ENCODE measurements at regions not wholly inside any gene's neighbourhood (a gene's known extent, or its start where the extent isn't known, plus 50 kb on each side); places are given as distances from the start of the nearest gene placed in this dataset.

- ATAC-seq (no peak), DNase-seq (ENCODE audit: low read depth in 1 of 2, low spot score in 1 of 2) (no peak), FAIRE-seq (no peak)
- POLR2A ChIA-PET: no interaction called here
- Histone ChIP-seq H3K4me3 (no peak overlapping the region), H3K9me3 (peaks cover 9% of the 10 kb centered on the region; the same call in 2 of the 3 replicates), H3K4me2 (no peak overlapping the region), H3K27ac (no peak overlapping the region), H3K4me1 (no peaks in the 10 kb centered on the region)
- CTCF ChIA-PET: no interaction called here
- TF ChIP-seq HES2 (IDR thresholded peaks at IDR 0.05): no peak
- TF ChIP-seq ZNF302 (CRISPR knock-in tag; IDR thresholded peaks at IDR 0.05): no peak
- no peak for TF ChIP-seq MAZ (IDR thresholded peaks at IDR 0.05; ENCODE audit: borderline replicate concordance, low read depth, low read length)
- no peak for TF ChIP-seq HOXA7 (CRISPR knock-in tag; IDR thresholded peaks at IDR 0.05)
- TF ChIP-seq HOXB13 (CRISPR knock-in tag; IDR thresholded peaks at IDR 0.05; ENCODE audit: low read depth): no peak
- no peak for TF ChIP-seq RFX5 (IDR thresholded peaks at IDR 0.05)
- 0% methylated on average over 1 of the region's 1 CpG for WGBS (ENCODE audit: missing lambda C conversion rate)
These were observed 65.7 kb upstream of the PROK2 start for GRCh38 chr3:71850654-71851053.

GRCh38 chr3:71849681-71850080, 64.7 kb upstream of the PROK2 start:
- no peak for FAIRE-seq
- H3K4me3 ChIP-seq: no peak overlapping the region
- ChIA-PET CTCF (no interaction called here), POLR2A (no interaction called here)
- no peak overlapping the region for H3K27ac ChIP-seq
- no peaks in the 10 kb centered on the region for H3K4me1 ChIP-seq
- no peak for DNase-seq (ENCODE audit: low read depth in 1 of 2, low spot score in 1 of 2)
- no peak for ATAC-seq
- no peak overlapping the region for H3K4me2 ChIP-seq
- TF ChIP-seq ATOH8 (CRISPR knock-in tag; IDR thresholded peaks at IDR 0.05; ENCODE audit: low read depth): no peak
- no peak for TF ChIP-seq MYC (IDR thresholded peaks at IDR 0.05; ENCODE audit: borderline replicate concordance, low read length)
- TF ChIP-seq KDM1A (IDR thresholded peaks at IDR 0.05; ENCODE audit: low read depth): no peak
- TF ChIP-seq PHF8 (IDR thresholded peaks at IDR 0.05; ENCODE audit: borderline replicate concordance, low read depth): no peak
- TF ChIP-seq NPAS2 (CRISPR knock-in tag; IDR thresholded peaks at IDR 0.05; ENCODE audit: borderline replicate concordance): no peak
- TF ChIP-seq FOXS1 (CRISPR knock-in tag; IDR thresholded peaks at IDR 0.05): no peak
- H3K9me3 ChIP-seq: peaks cover 9% of the 10 kb centered on the region; the same call in 2 of the 3 replicates

- CTCF ChIA-PET: interaction anchor here (1.3 kb wide), 2 partner anchors 27 to 42 kb away, joined by 3 read pairs; no protein-coding TSS in a partner anchor
- FAIRE-seq (no peak), ATAC-seq (no peak), DNase-seq (ENCODE audit: low read depth in 1 of 2, low spot score in 1 of 2) (no peak)
- 2% methylated on average over 4 of the region's 4 CpGs for WGBS (ENCODE audit: missing lambda C conversion rate)
- H3K27ac ChIP-seq: no peak overlapping the region
- POLR2A ChIA-PET: no interaction called here
- no peaks in the 10 kb centered on the region for H3K4me1 ChIP-seq
- H3K4me3 ChIP-seq: no peak overlapping the region
- H3K4me2 ChIP-seq: no peak overlapping the region
- peaks cover 9% of the 10 kb centered on the region; the same call in 2 of the 3 replicates for H3K9me3 ChIP-seq
- TF ChIP-seq ZSCAN20 (CRISPR knock-in tag; IDR thresholded peaks at IDR 0.05) (no peak), EP300 (IDR thresholded peaks at IDR 0.05) (no peak), RNF2 (IDR thresholded peaks at IDR 0.05; ENCODE audit: borderline replicate concordance, low read depth) (no peak), JUNB (IDR thresholded peaks at IDR 0.05) (no peak), USF2 (IDR thresholded peaks at IDR 0.05) (no peak), MAFK (IDR thresholded peaks at IDR 0.05; ENCODE audit: partially characterized antibody) (no peak), ZNF302 (CRISPR knock-in tag; IDR thresholded peaks at IDR 0.05) (no peak), REST (IDR thresholded peaks at IDR 0.05) (no peak), RFX5 (IDR thresholded peaks at IDR 0.05) (no peak), SREBF2 (IDR thresholded peaks at IDR 0.05) (no peak), NPAS2 (CRISPR knock-in tag; IDR thresholded peaks at IDR 0.05; ENCODE audit: borderline replicate concordance) (no peak), EHF (CRISPR knock-in tag; IDR thresholded peaks at IDR 0.05) (no peak), RARB (CRISPR knock-in tag; IDR thresholded peaks at IDR 0.05) (no peak), ZFP36 (IDR thresholded peaks at IDR 0.05; ENCODE audit: borderline replicate concordance, partially characterized antibody) (no peak), SMC3 (IDR thresholded peaks at IDR 0.05) (no peak), FOSL2 (IDR thresholded peaks at IDR 0.05) (no peak), FOSL2 (CRISPR knock-in tag; IDR thresholded peaks at IDR 0.05) (no peak), FOSB (CRISPR knock-in tag; IDR thresholded peaks at IDR 0.05) (no peak), HOXA7 (CRISPR knock-in tag; IDR thresholded peaks at IDR 0.05) (no peak), POLR2AphosphoS2 (conservative IDR thresholded peaks at IDR 0.05; ENCODE audit: low read length) (no peak), HOXB13 (CRISPR knock-in tag; IDR thresholded peaks at IDR 0.05; ENCODE audit: low read depth) (no peak)
These were observed 62.8 kb upstream of the PROK2 start for GRCh38 chr3:71847794-71848193.
